HG02885 (cell line): ENCODE measurements at regions not wholly inside any gene's neighbourhood (a gene's known extent, or its start where the extent isn't known, plus 50 kb on each side); places are given as distances from the start of the nearest gene placed in this dataset.
A peak's percentile ranks its signal among the peaks of the same experiment; 100 is the strongest.

Experiments used
- ATAC-seq: cut with Tn5 transposase; IDR thresholded peaks from one replicate; pipeline ENCODE4 v1.9.1; 2021; ENCODE audit warnings: mild to moderate bottlenecking; ENCODE audit not compliant: unreplicated experiment, poor library complexity

DNA sequence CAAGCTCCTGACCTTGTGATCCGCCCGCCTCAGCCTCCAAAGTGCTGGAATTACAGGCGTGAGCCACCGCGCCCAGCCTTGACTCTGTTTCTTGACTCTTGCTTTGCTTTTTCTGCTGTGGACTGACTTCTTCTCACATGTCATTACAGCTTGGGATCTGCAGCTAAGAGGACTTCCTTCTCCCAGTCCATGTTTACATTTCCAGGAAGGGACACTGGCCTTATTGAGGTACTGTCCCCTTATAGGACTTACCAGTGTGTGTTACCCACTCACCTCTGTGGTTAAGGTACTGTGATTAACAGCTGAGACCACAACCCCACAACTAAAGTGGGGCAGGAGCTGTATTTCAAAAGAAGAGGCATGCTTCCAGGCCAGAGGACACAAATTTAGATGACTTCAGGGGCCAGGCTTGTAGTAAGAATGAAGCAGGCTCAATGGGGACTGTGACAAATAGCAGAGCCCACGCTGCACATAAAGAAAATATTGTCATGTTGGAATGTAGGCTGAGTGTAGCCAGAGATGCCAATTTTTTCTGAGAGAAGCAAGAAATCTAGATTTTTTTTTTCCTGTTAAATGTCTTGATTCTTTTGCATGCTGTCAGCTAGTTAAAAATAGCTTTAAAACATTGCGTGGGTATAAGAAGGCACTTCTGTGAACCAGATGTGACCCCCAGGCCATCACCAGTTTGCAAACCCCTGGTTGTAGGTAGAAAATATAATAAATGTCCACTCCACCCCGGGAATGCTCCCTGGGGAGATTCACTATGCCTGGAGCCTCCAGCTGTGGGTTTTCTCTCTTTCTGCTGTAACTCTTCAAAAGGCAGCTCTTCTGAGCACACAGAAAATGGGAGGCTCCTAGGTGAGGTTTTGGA is 75.0 kb downstream of the PTPDC1 start:
- ATAC-seq = no peak

DNA sequence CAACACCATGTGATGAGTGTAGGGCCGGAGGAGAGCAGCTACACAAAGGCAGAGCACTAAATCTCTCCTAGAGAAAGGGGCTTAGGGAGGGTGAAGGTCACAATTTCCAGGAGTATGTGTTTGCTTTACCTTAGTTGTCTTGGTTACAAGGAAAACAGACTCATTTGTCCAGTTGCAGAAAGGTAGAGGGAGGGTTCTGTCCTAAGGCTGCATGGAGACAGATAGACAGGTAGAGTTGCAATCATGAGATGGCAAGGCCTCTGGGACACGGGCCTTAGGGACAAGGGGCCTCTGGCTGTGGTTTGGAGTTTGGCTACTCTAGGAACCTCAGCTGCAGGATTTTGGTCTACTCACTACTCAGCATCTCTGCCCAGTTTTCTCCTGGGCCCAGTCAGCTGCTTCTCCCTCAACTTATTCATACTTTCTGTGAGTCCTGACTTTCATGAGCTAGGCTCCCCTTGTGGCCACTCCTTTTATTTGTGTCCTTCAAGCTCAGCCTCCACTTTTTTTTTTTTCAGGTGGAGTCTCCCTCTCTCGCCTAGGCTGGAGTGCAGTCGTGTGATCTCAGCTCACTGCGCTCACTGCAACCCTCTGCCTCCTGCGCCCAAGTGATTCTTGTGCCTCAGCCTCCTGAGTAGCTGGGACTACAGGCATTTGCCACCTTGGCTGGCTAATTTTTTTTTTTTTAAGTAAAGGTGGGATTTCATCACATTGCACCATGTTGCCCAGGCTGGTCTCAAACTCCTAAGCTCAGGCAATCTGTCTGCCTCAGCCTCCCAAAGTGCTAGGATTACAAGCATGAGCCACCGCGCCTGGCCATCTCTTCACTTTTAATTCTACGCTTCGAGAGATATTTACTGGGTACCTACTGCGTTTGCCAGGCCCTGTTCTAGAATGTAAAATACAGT is 76.6 kb downstream of the PTPDC1 start:
- no peak for ATAC-seq

- ATAC-seq = no peak
Measured at GRCh38 chr9:94161673-94162072, 77.4 kb downstream of the PTPDC1 start.

- ATAC-seq = no peak
Measured at GRCh38 chr9:94164806-94165549, 80.7 kb downstream of the PTPDC1 start.

- peak; percentile 87 for ATAC-seq
Measured at GRCh38 chr9:94165592-94166235, 81.5 kb downstream of the PTPDC1 start.

DNA sequence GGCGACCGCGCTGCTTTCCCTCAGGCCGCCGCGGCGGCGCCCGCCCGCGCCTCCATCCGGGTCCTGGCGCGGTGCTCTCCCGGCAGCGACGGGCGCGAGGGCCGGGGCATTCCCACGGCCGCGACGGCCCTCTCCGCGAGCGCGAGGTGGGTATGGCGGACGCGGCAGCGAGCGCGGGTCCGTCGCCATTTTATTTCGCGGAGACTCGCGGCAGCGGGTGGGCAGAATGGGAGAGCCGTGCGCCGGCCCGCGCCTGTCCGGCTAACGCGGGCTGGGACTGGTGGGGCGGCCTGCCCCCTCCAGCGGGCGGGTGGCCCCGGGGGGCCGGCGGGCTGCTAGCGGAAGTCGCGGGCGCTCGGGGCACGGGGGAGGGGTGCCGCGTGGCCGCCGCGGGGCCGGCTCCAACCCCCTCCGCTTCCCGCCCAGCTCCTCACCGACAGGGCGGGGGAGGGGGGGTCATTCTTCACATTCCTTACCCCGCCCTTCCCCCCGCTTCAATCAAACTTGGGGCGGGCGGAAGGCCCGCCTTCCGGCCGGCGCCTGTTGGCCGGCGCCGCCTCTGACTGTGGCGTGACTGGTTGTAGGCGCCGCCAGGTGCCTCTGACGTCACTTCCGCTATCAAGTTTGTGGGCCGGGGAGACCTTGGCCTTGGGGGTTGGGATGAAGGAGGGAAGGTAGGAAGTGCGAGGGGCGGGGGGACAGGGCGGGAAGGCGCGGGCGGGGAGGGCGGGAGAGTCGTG is 82.1 kb downstream of the PTPDC1 start:
- ATAC-seq = peak; percentile 66

DNA sequence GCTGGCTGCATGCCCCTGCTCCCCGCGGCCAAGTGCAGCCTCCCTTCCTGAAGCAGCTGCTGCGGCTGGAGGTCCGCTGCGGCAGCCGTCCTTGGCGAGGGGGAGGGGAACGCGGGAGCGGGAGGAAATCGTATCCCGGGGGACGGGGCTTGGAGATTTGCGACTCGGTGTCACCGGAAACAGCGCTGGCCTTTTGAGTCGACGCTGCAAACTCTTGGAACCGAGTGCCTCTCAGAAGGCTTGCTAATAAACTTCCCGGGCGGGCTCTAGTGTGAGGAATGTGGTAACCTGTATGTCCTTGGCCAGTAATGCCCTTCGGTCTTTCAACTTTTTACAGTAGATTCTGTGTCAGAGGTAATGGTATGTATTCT is 82.7 kb downstream of the PTPDC1 start:
- ATAC-seq = no peak

DNA sequence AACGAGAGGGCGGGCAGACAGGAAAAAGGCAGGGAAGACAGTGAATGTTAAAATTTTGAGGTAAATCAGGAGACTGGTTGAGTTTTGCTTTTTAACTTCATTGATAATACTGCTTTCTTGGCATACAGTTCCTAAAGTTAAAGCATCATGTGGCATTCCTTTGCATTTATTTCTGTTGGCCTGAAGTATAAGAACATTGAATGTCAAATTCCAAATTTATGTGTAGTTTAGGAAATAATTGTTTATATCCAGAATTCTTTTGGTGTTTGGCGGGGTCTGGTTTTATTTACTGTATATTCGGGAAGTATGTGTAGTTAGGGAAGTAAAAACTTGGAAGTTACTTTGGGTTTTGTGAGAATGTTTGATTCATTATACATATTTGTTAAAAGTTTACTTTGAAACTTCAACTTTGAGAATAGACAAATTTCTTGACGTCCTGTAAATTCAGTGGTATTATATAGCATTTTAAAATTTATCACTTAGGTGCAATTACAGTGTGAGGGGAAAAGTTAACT is 83.2 kb downstream of the PTPDC1 start:
- ATAC-seq = no peak

- ATAC-seq = no peak
Measured at GRCh38 chr9:94168203-94169000, 84.1 kb downstream of the PTPDC1 start.

GRCh38 chr9:94169968-94170367 is 85.7 kb downstream of the PTPDC1 start:
- ATAC-seq = no peak

- peak; percentile 57 for ATAC-seq
Measured at GRCh38 chr9:94173632-94174031, 85.5 kb upstream of the ZNF169 start.

DNA sequence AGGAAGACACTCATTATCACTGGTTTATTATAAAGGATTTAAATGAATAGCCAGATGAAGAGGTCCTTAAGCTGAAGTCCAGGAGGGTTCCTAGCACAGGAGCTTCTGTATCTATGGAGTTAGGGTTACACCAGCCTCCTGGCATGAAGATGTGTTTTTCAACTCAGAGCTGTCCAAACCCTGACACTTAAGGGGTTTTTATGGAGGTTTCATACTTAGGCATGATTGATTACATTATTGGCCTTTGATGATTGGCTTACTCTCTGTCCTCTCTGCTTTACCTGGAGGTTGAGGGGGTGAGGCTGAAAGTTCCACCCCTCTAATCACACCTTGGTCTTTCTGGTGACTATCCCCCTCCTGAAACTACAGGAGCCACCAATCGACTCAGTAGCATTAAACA is 84.9 kb upstream of the ZNF169 start:
- ATAC-seq = no peak

- no peak for ATAC-seq
Measured at GRCh38 chr9:94175669-94176068, 83.4 kb upstream of the ZNF169 start.

DNA sequence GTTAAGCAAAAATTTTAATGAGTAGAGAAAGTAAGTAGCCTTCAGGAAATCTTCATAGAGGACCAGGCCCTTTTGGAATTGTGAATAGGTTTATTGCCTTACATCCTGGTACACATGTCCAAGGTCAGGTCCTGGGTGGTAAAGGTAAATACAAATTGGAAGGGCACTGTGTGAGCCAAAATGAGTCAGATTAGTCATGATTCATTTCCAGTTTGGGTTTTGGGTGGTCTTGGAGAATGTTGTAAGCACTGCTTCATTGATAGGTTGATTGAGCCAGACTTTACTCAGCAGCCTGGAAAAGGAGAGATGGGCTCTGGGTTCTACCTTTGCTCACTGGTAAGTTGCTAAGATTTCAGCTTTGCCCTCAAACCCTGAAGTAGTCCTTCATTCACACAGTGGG is 82.5 kb upstream of the ZNF169 start:
- ATAC-seq = no peak

- peak; percentile 71 for ATAC-seq
Measured at GRCh38 chr9:94178927-94179326, 80.2 kb upstream of the ZNF169 start.

DNA sequence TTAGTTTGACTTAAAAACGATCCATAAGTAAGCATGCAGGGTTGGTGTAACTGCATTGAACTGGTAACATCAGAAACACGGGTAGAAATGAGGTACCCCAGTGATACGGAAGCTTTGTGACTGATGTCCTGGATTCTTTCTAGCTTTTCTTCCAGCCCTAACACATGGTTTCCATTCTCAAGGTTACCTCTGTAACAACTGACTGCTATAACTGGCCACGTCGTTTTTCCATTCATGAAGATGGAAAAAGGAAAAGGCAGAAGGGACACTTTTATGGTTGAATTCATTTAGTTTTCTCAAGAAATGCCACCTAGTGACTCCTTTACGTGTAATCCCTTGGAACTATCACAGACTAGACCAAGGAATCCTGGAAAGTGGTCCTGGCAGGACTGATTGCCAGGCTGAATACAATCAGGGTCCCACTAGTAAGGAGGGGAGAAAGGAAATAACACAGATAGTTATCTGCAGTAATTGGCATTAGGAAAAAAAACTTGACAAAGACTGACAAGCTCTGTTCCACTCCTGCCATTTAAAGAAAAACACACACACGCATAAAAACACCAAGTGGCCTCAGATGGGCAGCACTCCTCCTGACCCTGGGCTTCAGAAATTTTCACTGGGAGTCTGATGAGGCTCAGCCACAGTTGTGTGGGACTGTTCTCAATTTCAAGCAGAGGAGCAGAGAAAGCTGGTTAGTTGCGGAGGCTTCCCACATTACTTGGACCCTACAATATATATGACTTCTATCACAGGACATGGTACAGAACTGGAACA is 77.5 kb upstream of the ZNF169 start:
- ATAC-seq = no peak

DNA sequence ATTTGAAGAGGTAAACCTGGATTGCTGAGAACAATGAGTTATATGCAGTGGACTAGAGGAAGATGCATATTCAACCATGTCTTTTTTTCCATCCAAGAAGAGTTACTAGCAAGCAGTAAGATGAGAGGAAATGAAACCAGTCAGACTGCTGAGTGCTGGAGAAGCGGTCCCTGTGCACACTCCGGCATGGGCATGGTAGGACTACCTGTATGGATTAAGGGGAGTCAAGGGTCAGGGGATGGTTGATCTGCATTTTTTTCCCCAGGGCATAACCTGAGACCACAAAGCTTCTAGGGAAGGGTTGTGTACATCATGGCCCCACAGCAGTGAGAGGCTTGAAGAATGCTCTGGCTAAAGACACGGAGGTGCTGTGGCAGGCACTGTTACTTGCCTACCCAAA is 76.6 kb upstream of the ZNF169 start:
- ATAC-seq = no peak
